NCI-H1092 treated with DMSO at 0.1 percent for 48 hours (cell line): ENCODE measurements at regions not wholly inside any gene's neighbourhood (a gene's known extent, or its start where the extent isn't known, plus 50 kb on each side); places are given as distances from the start of the nearest gene placed in this dataset.

ENCODE experiments used
- DNase-seq: peaks from one replicate; lab custom pipeline; 2025; lab: John Stamatoyannopoulos, UW

DNA sequence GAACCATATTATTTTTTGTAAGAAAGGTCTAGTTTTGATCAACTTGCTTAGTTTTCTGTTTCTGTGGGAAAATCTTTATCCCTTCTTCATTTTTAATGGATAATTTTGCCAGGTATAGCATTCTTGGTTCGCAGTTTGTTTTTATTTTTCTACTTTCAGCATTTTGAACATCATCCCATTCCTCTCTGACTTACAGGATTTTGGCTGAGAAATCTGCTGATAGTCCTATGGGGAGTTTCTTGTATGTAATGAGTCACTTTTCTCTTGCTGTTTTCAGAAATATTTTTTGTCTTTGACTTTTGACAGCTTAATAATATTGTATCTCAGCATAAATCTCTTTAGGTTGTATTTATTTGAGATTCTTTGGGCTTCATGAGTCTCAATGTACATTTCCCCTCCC lies 389.1 kb downstream of the PBX1 start:
- DNase-seq: no peak

DNA sequence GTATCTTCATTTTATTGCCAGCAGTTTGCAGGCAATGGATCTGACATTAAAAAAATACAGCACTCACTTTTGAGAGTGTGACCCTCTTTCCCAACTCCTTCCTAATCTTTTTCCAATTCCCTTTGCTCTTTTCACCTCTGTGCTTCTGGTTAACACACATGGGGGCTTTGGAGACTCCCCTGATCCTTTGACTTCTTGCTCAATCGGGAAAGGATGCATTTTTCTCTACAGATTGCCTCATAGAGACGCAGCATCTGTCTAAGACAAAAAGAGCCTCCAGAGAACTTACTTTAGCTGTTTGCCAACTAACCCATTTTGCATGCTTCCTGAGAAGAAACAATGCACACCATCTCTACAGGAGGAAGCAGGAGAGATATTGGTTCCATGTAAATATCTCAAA lies 378.3 kb downstream of the PBX1 start:
- no peak for DNase-seq

DNA sequence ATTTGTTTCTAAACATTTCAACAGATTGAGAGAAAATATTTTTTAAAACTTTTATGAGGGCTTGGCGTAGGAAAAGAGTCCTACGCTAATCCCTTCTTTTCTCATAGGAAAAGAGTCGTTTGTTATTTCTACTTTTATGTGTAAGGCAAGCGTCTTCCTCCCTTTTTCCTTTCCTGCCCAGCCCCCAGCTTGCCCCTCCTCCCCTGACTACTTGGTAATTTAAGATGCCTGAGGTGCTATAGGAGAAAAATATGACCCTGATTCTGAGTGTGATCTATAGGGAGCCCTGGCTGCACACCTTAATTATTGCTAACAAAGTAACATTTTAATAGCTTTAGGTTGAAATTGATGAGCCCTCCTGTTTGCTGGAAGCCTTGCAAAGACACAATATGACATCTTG lies 373.6 kb downstream of the PBX1 start:
- no peak for DNase-seq

DNA sequence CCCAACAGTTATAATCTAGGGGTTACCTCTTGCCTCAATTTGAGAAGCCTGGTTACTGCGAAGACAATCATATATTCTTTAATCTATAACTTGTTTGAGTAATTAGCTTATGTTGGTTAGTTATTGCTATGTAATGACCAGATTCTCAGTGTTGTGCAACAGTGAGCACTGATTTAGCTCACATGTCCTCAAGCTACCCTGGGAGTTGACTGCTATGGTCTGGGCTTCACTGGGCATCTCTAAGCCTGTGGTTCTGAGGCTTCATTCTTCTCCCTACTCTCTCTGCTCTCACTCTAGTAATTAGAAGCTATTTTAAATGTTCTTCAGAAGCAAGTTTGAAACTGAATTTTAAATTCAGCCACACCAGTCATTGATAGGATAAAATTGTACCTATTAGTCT lies 371.8 kb downstream of the PBX1 start:
- DNase-seq: no peak

DNA sequence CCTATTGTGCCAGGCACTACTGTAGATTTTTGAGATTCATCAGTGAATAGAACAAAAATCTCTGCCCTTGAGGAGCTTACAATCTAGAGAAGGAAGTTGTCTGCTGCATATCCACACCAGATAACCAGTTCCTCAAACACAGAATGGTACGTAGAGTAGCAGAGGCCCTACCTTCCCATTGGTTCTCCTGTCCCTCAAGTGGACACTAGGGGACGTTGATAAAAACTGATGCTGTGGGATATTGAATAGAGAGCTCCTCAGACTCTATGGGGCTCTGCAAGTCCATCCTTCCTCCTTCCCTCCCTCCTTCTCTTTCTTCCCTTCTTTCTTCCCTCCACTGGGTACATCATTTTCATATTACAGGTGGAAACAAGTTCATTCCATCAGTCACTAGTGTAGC lies 371.3 kb downstream of the PBX1 start:
- DNase-seq: no peak

DNA sequence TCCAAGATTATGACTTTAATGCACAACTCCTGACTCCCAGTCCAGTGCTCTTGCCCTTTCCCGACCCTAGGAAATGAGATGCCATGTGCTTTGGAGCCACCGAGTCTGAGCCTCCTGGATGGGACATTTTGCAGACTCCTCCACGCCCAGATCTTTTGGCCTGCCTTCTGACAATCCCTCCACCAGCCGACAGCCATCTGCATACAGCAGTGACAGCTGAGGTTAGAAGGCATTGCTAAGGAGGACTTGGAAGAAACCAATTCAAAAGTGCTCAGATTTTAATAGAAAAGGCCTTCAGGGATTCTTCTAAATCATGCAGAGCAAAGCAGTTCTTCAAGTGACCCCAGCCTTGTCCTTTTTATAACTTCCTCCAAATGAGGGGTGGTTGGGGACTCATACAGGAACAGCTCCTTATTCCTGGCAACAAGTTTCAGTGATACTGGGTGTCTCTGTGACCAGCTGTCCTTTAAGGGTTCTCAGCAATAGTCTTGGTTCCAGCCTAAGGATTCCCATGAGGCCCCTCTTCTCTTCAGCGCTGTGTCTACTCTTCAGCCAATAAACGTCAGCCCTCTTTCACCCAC lies 369.3 kb downstream of the PBX1 start:
- DNase-seq: no peak

DNA sequence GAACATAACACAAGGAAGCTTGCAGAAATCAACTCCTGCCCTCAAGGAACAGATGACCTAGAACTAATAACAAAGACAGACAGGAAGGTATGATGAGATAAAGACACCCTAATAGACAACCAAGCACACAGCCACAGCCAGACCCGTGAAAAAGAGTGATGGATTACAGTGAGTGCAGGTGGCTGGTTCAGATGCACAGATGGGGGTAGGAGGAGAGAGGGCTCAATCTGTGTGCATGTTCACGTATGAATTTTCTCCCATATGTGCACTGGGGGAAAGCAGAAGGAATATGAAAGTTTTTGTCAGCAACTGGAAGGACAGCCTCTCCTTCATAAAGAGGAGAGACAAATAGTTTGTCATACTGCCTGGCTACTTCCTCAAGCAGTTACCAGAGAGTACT lies 367.1 kb downstream of the PBX1 start:
- DNase-seq: no peak

DNA sequence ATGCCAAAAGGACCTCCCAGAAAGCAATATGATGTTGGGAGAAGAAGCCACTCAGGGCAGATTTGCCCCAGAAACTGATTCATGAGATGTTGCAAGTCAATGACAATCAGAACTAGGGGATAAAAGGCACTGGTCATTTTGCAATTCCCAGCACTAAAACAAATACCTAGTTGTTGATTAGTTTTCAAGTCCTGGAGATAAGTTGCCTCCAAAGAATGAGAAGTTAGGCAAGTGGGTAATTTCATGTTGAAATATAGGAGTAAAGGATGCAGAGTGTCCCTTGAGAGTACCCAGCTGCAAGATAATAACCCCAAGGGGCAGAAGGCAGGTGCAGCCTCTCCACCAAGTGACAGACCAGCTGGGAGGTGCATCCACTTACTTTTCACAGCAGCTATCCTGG lies 363.6 kb downstream of the PBX1 start:
- DNase-seq: peak; percentile 28

DNA sequence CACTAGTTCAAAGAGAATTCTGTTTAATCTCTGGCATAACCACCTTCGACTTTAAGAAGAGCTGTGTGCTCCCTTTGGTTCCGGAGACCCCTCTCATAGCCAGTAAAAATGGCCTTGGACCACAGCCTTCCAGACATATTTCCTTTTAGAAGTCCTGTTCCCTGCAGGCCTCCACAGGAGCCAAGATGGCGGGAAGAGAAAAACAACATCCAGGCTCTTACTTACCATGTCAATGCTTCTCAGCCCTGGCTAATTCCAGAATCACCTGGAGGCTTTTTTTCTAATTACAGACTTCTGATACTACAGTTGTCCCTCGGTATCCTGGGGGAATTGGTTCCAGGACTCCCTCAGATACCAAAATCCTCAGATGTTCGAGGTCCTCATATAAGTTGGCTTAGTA lies 362.5 kb downstream of the PBX1 start:
- DNase-seq: no peak

DNA sequence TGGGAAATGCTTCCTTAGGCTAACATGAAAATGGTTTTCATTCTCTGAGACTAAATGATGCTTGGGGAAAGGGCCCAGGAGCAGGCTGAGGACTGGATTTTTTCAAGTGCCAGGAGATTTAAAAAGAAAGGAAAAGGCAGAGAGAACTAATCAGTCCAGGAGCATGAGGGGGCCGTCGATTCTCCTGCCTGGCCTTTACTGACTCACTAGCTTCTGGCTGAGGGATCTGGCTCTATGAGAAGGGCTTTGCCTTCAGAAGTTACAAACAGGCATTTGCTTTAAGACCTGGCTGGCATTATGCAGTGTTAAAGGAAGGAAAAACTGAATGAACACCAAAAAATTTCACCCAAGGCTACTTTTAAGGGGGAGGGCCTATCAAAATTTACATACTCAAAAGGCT lies 359.2 kb downstream of the PBX1 start:
- DNase-seq: no peak

DNA sequence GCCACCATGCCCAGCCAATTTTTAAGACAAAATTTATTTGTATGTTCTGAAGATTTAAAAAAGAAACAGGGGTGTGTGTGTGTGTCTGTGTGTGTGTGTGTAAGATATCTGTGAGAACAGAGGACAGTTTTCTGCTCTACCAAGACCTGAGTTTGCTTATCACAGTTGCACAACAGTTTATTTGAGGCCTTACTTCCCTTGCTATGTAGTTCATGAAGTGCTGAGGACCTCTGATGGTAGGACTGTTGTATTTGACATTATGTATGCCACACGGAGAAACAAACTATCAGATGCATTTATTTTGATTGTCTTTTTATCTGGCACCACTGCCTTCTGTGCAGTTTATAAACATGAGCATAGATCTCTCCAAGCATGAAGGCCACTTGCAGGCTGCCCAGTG lies 355.2 kb downstream of the PBX1 start:
- DNase-seq: peak; percentile 45

DNA sequence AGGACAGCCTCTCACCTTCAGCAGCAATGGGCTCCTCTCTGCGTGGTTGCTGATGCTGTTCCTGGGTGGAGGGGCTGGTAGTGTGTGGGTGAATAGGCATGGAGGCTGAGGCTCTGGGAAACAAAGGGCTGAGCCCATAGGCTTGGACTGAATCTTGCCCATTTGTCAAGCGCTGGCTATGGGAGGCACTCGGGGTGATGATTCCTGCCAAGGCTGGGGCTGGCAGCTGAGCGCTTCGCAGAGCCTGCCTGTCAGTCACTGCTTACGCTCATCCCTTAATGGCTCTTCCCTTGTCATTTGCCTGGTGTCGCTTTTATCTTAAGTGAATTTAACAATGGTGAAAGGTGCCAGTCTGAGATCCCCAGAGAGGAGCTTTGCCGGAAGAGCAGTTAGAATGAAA lies 353.3 kb downstream of the PBX1 start:
- no peak for DNase-seq

DNA sequence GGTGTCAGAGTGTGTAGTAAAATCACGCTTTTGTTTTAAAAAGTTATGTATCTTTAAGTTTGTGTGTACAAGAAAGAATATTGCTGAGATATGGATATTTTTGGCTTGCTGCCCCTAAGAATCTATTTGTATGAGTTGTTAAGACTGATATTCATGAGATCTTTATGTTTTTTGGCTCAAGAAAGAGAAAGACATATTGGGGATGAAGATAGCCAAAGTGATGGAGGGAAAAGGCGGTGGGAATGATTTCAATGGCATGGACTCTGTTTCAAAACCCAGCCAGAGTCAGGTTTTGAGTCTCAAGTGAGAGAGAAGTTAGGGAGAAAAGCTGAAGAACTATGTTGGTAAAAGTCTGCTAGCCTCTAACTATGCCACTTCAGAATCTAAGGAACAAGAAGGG lies 351.7 kb downstream of the PBX1 start:
- DNase-seq: no peak

DNA sequence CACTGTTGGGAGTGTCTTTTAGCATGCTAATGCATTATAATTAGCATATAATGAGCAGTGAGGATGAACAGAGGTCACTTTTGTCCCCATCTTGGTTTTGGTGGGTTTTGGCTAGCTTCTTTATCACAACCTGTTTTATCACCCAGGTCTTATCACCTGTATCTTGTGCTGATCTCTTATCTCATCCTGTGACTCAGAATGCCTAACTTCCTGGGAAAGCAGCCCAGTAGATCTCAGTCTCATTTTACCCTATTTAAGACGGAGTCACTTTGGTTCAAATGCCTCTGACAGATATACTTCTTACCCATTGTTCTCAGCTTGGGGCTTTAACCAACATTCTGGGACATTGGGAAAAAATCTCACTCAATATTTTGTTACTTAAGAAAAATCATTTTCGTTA lies 348.7 kb downstream of the PBX1 start:
- no peak for DNase-seq

DNA sequence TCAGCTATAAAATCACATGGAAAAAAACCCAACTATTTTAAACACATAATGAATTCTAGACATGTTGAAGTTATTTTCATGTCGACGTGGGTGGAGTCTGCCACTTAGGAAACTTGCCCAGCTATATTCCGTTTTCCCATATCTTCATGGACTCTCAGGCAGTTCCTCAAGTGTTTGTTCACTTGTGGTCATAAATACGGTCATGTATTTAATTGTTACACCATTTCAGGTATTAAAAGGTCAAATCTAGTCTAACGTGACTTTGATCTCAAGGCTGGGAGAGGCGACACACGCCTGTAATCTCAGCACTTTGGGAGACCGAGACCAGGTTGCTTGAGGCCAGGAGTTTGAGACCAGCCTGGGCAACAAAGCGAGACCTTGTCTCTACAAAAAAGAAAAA lies 346.9 kb downstream of the PBX1 start:
- DNase-seq: no peak

DNA sequence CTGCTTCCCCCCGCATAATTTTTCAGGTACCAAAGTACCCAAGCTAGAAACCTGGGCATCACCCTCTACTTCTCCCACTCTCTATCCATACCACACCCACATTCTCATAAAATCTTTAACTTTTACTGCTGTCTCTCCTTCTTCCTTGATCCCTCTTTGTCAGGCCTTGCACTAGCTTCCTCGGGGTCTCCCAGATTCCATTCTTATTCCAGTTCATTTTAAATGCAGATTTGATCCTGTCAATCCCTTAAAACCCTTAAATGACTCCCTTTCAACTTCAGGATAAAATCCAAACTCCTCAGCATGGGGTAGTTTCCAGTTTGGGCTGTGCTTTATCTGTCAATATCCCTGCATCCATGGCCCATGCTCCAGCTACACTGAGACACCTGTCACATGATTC lies 343.5 kb downstream of the PBX1 start:
- DNase-seq: no peak
